Astrocyte (in vitro differentiated cells and primary cell): ENCODE measurements at regions not wholly inside any gene's neighbourhood (a gene's known extent, or its start where the extent isn't known, plus 50 kb on each side); places are given as distances from the start of the nearest gene placed in this dataset.

ENCODE experiments used
- DNase-seq: peaks from one replicate; pipeline ENCODE4 v3.0.0-alpha.2; 2010; ENCODE audit warnings: low read depth
- FAIRE-seq: peaks from 2 replicates; lab custom pipeline; 2011; peaks lifted over from hg19 to GRCh38; lab: Jason Lieb, UNC
- H2AFZ ChIP-seq: 2 replicates; pipeline ENCODE4 v1.6.0; 2012; ENCODE audit warnings: low read depth, low read length, inconsistent platforms
- H3K27ac ChIP-seq: 2 replicates; pipeline ENCODE4 v1.5.1; 2011; ENCODE audit warnings: low read depth, low read length, inconsistent platforms
- H3K27me3 ChIP-seq: 2 replicates; pipeline ENCODE4 v1.6.0; 2011; ENCODE audit warnings: low read length, inconsistent platforms; ENCODE audit not compliant: insufficient read depth
- H3K36me3 ChIP-seq: 2 replicates; pipeline ENCODE4 v1.5.1; 2011; ENCODE audit warnings: low read length, inconsistent platforms; ENCODE audit not compliant: insufficient read depth
- H3K4me1 ChIP-seq: 2 replicates; pipeline ENCODE4 v1.5.1; 2011; ENCODE audit warnings: low read length, inconsistent platforms; ENCODE audit not compliant: insufficient read depth
- H3K4me2 ChIP-seq: 2 replicates; pipeline ENCODE4 v1.6.0; 2012; ENCODE audit warnings: low read length, inconsistent platforms
- H3K4me3 ChIP-seq: 2 replicates; pipeline ENCODE4 v1.5.1; 2011; ENCODE audit warnings: low read depth, mild to moderate bottlenecking, low read length, inconsistent platforms; ENCODE audit not compliant: insufficient read depth
- H3K79me2 ChIP-seq: 2 replicates; pipeline ENCODE4 v1.6.0; 2012; ENCODE audit warnings: mild to moderate bottlenecking, low read length, inconsistent platforms; ENCODE audit not compliant: insufficient read depth
- H3K9ac ChIP-seq: 2 replicates; pipeline ENCODE4 v1.6.0; 2012; ENCODE audit warnings: mild to moderate bottlenecking, low read length, inconsistent platforms
- H3K9me3 ChIP-seq: 2 replicates; pipeline ENCODE4 v1.5.1; 2012; ENCODE audit warnings: low read depth, mild to moderate bottlenecking, low read length, inconsistent platforms; ENCODE audit not compliant: insufficient read depth
- H4K20me1 ChIP-seq: 2 replicates; pipeline ENCODE4 v1.6.0; 2012; ENCODE audit warnings: low read length, inconsistent platforms; ENCODE audit not compliant: insufficient read depth
- H3K27ac Mint-ChIP-seq: one replicate; pipeline ENCODE4 v1.8.0; 2021; ENCODE audit warnings: mild to moderate bottlenecking, mixed read lengths; ENCODE audit not compliant: unreplicated experiment
- H3K27me3 Mint-ChIP-seq: one replicate; pipeline ENCODE4 v1.8.0; 2021; ENCODE audit warnings: low read depth, mixed read lengths; ENCODE audit not compliant: unreplicated experiment
- H3K36me3 Mint-ChIP-seq: one replicate; pipeline ENCODE4 v1.8.0; 2021; ENCODE audit warnings: low read depth, mixed read lengths; ENCODE audit not compliant: unreplicated experiment
- H3K4me1 Mint-ChIP-seq: one replicate; pipeline ENCODE4 v1.8.0; 2021; ENCODE audit warnings: low read depth, mixed read lengths; ENCODE audit not compliant: unreplicated experiment
- H3K4me3 Mint-ChIP-seq: one replicate; pipeline ENCODE4 v1.8.0; 2021; ENCODE audit warnings: mild to moderate bottlenecking, moderate library complexity, mixed read lengths; ENCODE audit not compliant: unreplicated experiment
- H3K9me3 Mint-ChIP-seq: one replicate; pipeline ENCODE4 v1.8.0; 2021; ENCODE audit warnings: mild to moderate bottlenecking, mixed read lengths; ENCODE audit not compliant: unreplicated experiment
- EZH2 ChIP-seq: IDR thresholded peaks from 2 replicates; pipeline ENCODE4 v1.6.1; 2012; ENCODE audit warnings: mild to moderate bottlenecking, low read length, inconsistent platforms; ENCODE audit not compliant: insufficient read depth
- TF ChIP-seq, protein P1 (sequence below): IDR thresholded peaks from 2 replicates; pipeline ENCODE4 v1.5.1; 2011; ENCODE audit warnings: low read depth, mild to moderate bottlenecking, inconsistent platforms, low read length, moderate library complexity; ENCODE audit not compliant: insufficient read depth

DNA sequence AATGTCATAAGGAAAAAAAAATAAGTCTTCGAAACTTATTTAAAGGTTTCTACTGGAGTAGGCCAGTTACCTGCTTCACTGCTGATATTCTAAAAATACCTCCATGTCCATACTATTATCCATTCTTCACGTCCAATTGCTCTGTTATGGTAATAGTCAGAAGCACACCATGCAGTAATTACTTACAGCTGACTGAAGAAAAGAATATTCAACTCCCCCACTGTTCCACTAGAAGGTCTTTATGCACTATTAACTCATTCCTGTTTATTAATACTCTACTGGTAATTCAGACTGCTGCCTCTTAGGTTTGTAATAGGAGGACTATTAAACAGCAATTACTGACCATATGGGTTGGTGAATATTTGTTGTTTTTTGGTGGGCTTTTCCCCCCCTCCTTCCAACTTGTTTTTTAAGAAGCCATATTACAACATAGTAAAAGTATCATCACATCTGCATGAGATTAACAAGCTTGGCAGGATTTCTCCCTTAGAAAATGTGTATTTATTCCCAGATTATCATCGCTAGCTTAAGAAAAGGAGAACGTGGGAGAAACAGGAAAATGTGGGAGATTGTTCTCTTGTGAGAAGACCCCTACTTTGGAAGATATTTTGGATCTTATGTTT, 806.4 kb upstream of the FANCL start:
- H3K4me1 Mint-ChIP-seq: no peaks in the 10 kb centered on the region
- no peak for DNase-seq

DNA sequence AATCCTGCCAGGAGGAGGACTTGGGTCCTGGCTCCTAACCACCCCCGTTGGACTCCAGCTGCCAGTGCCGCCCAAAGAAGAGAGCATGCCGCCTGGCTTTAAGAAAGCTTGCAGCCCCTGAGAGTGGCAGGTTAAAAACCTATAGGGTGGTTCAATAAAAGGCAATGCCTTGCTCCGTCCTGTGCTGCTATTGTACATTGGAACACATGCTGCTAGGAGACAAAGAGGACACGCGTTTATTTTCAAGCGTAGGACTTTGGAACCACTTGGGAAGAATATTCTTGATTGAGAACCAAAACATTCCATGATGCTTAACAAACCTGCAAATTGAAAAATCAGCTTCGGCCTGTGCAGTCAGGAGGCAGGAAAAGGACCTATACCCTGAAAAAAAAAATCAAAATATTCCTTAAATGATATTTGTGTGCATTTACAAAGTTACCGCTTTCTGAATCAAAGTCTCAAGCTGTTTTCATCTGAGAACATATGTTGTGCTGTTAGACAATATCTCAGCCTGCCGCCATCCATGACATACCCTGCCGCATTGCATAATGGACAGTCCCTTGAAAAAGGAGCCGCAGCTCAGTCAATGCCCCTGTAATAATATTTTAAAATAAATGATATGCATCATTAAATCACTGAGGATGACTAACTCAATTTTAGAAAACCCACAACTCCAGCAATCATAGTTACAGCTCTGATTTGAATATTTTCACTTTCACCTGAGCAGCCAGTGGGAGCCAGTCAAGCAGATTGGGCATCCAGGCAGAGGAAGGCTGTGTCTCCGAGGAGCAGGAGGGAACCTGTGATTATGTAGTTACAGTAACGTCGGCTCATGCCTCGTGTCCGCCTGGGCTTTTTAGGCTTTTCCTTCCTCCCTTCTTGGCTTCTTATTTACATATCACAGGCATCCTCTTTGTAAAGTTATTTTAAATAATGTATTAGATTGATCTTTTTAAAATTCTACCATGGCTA, 805.6 kb upstream of the FANCL start:
- FAIRE-seq: no peak
- Mint-ChIP-seq H3K9me3 (no peaks in the 10 kb centered on the region), H3K4me3 (no peak overlapping the region)

More for the DNA sequence above, 806.4 kb upstream of the FANCL start:
- FAIRE-seq: no peak
- Histone ChIP-seq H3K79me2 (no peaks in the 10 kb centered on the region), H3K9ac (no peak overlapping the region), H3K27ac (no peak overlapping the region), H3K27me3 (no peaks in the 10 kb centered on the region), H2AFZ (no peak overlapping the region), H3K36me3 (no peaks in the 10 kb centered on the region), H3K9me3 (no peaks in the 10 kb centered on the region), H4K20me1 (no peaks in the 10 kb centered on the region), H3K4me2 (no peak overlapping the region), H3K4me3 (no peak overlapping the region), H3K4me1 (no peaks in the 10 kb centered on the region)
- no peaks in the 10 kb centered on the region for H3K9me3 Mint-ChIP-seq
- H3K27me3 Mint-ChIP-seq: peaks cover 6% of the 10 kb centered on the region
- H3K36me3 Mint-ChIP-seq: no peaks in the 10 kb centered on the region
- no peak overlapping the region for H3K27ac Mint-ChIP-seq
- TF ChIP-seq EZH2: no peak
- TF ChIP-seq, protein P1, sequence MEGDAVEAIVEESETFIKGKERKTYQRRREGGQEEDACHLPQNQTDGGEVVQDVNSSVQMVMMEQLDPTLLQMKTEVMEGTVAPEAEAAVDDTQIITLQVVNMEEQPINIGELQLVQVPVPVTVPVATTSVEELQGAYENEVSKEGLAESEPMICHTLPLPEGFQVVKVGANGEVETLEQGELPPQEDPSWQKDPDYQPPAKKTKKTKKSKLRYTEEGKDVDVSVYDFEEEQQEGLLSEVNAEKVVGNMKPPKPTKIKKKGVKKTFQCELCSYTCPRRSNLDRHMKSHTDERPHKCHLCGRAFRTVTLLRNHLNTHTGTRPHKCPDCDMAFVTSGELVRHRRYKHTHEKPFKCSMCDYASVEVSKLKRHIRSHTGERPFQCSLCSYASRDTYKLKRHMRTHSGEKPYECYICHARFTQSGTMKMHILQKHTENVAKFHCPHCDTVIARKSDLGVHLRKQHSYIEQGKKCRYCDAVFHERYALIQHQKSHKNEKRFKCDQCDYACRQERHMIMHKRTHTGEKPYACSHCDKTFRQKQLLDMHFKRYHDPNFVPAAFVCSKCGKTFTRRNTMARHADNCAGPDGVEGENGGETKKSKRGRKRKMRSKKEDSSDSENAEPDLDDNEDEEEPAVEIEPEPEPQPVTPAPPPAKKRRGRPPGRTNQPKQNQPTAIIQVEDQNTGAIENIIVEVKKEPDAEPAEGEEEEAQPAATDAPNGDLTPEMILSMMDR: no peak
- no peak overlapping the region for H3K4me3 Mint-ChIP-seq

More for the DNA sequence above, 805.6 kb upstream of the FANCL start:
- H3K79me2 ChIP-seq: no peaks in the 10 kb centered on the region
- TF ChIP-seq, protein P1: no peak
- no peak for TF ChIP-seq EZH2
- no peak overlapping the region for H3K9ac ChIP-seq
- no peaks in the 10 kb centered on the region for H3K9me3 ChIP-seq
- no peaks in the 10 kb centered on the region for H3K36me3 ChIP-seq
- DNase-seq: no peak
- no peak overlapping the region for H3K4me2 ChIP-seq
- H2AFZ ChIP-seq: no peak overlapping the region
- no peak overlapping the region for H3K27ac Mint-ChIP-seq
- no peaks in the 10 kb centered on the region for H4K20me1 ChIP-seq
- no peaks in the 10 kb centered on the region for H3K27me3 ChIP-seq
- H3K27me3 Mint-ChIP-seq: no peaks in the 10 kb centered on the region
- no peak overlapping the region for H3K4me3 ChIP-seq
- no peaks in the 10 kb centered on the region for H3K4me1 ChIP-seq
- H3K27ac ChIP-seq: no peak overlapping the region
- no peaks in the 10 kb centered on the region for H3K4me1 Mint-ChIP-seq
- no peaks in the 10 kb centered on the region for H3K36me3 Mint-ChIP-seq
